Upper lobe of left lung (tissue), 6 donors: ENCODE measurements at regions not wholly inside any gene's neighbourhood (a gene's known extent, or its start where the extent isn't known, plus 50 kb on each side); places are given as distances from the start of the nearest gene placed in this dataset.

Experiments
- ATAC-seq, 2 donors: fragments of 200-7000 bp; cut with Tn5 transposase; one replicate each; pipeline ENCODE4 v1.9.1; 2022; ENCODE audit warnings: mild to moderate bottlenecking in 2 of 2, moderate library complexity in 2 of 2; ENCODE audit not compliant: low FRiP score in 2 of 2
- DNase-seq, 2 donors: peaks; one replicate each; pipeline ENCODE4 v3.0.0-alpha.2; 2019 to 2020
- H3K27ac ChIP-seq, 4 donors: fragments of 200-600 bp; sonication (generic); one replicate each; pipeline ENCODE4 v1.5.1; 2016 to 2019
- H3K27me3 ChIP-seq, 4 donors: fragments of 200-600 bp; sonication (generic); one replicate each; pipeline ENCODE4 v1.5.1; 2017 to 2019
- H3K36me3 ChIP-seq, 4 donors: fragments of 200-600 bp; sonication (generic); one replicate each; pipeline ENCODE4 v1.5.1; 2016 to 2019
- H3K4me1 ChIP-seq, 4 donors: fragments of 200-600 bp; sonication (generic); one replicate each; pipeline ENCODE4 v1.5.1; 2018 to 2019
- H3K4me3 ChIP-seq, 4 donors: fragments of 200-600 bp; sonication (generic); one replicate each; pipeline ENCODE4 v1.5.1; 2017 to 2019; ENCODE audit warnings: mild to moderate bottlenecking in 2 of 4, moderate library complexity in 1 of 4
- H3K9me3 ChIP-seq, 4 donors: fragments of 200-600 bp; sonication (generic); one replicate each; pipeline ENCODE4 v1.5.1; 2018 to 2019
- CTCF ChIP-seq, 6 experiments: fragments of 450-650 bp in 4 of 6; fragments of 200-600 bp in 2 of 6; sonication (generic) in 2 of 6; IDR thresholded peaks; one replicate each; pipeline ENCODE4 v1.5.1; 2016 to 2019; ENCODE audit warnings: antibody characterized with exemption in 6 of 6
- EP300 ChIP-seq, 4 donors: sonication (generic); formaldehyde crosslinking; IDR thresholded peaks; one replicate each; pipeline ENCODE4 v1.5.1; 2017; ENCODE audit warnings: antibody characterized with exemption in 4 of 4, control low read depth in 2 of 4
- POLR2A ChIP-seq, 4 donors: fragments of 450-650 bp; IDR thresholded peaks; one replicate each; pipeline ENCODE4 v1.5.1; 2016 to 2017; ENCODE audit warnings: antibody characterized with exemption in 4 of 4, mild to moderate bottlenecking in 2 of 4
- POLR2AphosphoS5 ChIP-seq, 2 donors: sonication (generic); formaldehyde crosslinking; IDR thresholded peaks; one replicate each; pipeline ENCODE4 v1.5.1; 2017; ENCODE audit warnings: antibody characterized with exemption in 2 of 2
- WGBS, 2 donors: methylation state at CpG; one replicate each; pipeline ENCODE4 v1.1.5; 2017 to 2018; 5-methylcytosine and 5-hydroxymethylcytosine counted together
- donor health status: DM: no; HTN: no; CAD: no; lungs with moderate emphysema.
- donor health status: DM: no; HTN: yes; CAD: no; lungs with severe emphysema.

GRCh38 chr7:50184271-50184990 is 91.4 kb upstream of the ZPBP start:
- 64 to 69% methylated on average over 11 of the region's 11 CpGs for WGBS, 2 donors
- DNase-seq, result no peak
- TF ChIP-seq POLR2AphosphoS5 (IDR thresholded peaks at IDR 0.05) (no peak), EP300 (IDR thresholded peaks at IDR 0.05) (no peak), POLR2A (IDR thresholded peaks at IDR 0.05) (no peak), CTCF (IDR thresholded peaks at IDR 0.05) (no peak)
- no peak overlapping the region for H3K27ac ChIP-seq
- no peak overlapping the region for H3K4me3 ChIP-seq
- no peaks in the 10 kb centered on the region for H3K27me3 ChIP-seq
- no peaks in the 10 kb centered on the region for H3K9me3 ChIP-seq
- no peaks in the 10 kb centered on the region for H3K4me1 ChIP-seq
- no peaks in the 10 kb centered on the region for H3K36me3 ChIP-seq
- peak in 1 of 2 donors; percentile 32 for ATAC-seq

GRCh38 chr7:50182759-50183158 is 89.7 kb upstream of the ZPBP start:
- Histone ChIP-seq H3K27me3 (no peaks in the 10 kb centered on the region), H3K9me3 (no peaks in the 10 kb centered on the region), H3K4me3 (no peak overlapping the region), H3K36me3 (no peaks in the 10 kb centered on the region), H3K27ac (no peak overlapping the region), H3K4me1 (no peaks in the 10 kb centered on the region)
- TF ChIP-seq CTCF (IDR thresholded peaks at IDR 0.05) (no peak), EP300 (IDR thresholded peaks at IDR 0.05) (no peak), POLR2A (IDR thresholded peaks at IDR 0.05) (no peak), POLR2AphosphoS5 (IDR thresholded peaks at IDR 0.05) (peak in 1 of 2 donors; percentile 16)
- ATAC-seq (peak; percentile 71 to 80), DNase-seq (peak in 1 of 2 donors; percentile 52)
- 27 to 33% methylated on average over 3 of the region's 3 CpGs for WGBS, 2 donors

- DNase-seq, result no peak
- no peaks in the 10 kb centered on the region for H3K4me1 ChIP-seq
- no peak overlapping the region for H3K27ac ChIP-seq
- no peaks in the 10 kb centered on the region for H3K36me3 ChIP-seq
- 53 to 54% methylated on average over 7 of the region's 7 CpGs for WGBS, 2 donors
- no peaks in the 10 kb centered on the region for H3K9me3 ChIP-seq
- H3K4me3 ChIP-seq, result no peak overlapping the region
- no peaks in the 10 kb centered on the region for H3K27me3 ChIP-seq
- ATAC-seq, result no peak
- TF ChIP-seq CTCF (IDR thresholded peaks at IDR 0.05) (no peak), POLR2AphosphoS5 (IDR thresholded peaks at IDR 0.05) (no peak), EP300 (IDR thresholded peaks at IDR 0.05) (no peak), POLR2A (IDR thresholded peaks at IDR 0.05) (no peak)
Measured at GRCh38 chr7:50181081-50181480, 88.0 kb upstream of the ZPBP start.

- no peaks in the 10 kb centered on the region for H3K9me3 ChIP-seq
- no peak for ATAC-seq
- DNase-seq, result no peak
- no peak overlapping the region for H3K4me3 ChIP-seq
- H3K36me3 ChIP-seq, result no peaks in the 10 kb centered on the region
- H3K27ac ChIP-seq, result no peak overlapping the region
- H3K27me3 ChIP-seq, result no peaks in the 10 kb centered on the region
- WGBS, 2 donors, result 86 to 91% methylated on average over 8 of the region's 8 CpGs
- TF ChIP-seq POLR2AphosphoS5 (IDR thresholded peaks at IDR 0.05), result no peak
- no peak for TF ChIP-seq EP300 (IDR thresholded peaks at IDR 0.05)
- no peaks in the 10 kb centered on the region for H3K4me1 ChIP-seq
Measured at GRCh38 chr7:50178166-50178565, 85.1 kb upstream of the ZPBP start.

- TF ChIP-seq POLR2A (IDR thresholded peaks at IDR 0.05), result no peak
- no peak for TF ChIP-seq EP300 (IDR thresholded peaks at IDR 0.05)
- TF ChIP-seq CTCF (IDR thresholded peaks at IDR 0.05), result no peak
- no peak for TF ChIP-seq POLR2AphosphoS5 (IDR thresholded peaks at IDR 0.05)
- Histone ChIP-seq H3K36me3 (no peaks in the 10 kb centered on the region), H3K4me3 (no peak overlapping the region), H3K9me3 (no peaks in the 10 kb centered on the region), H3K27me3 (no peaks in the 10 kb centered on the region), H3K4me1 (no peaks in the 10 kb centered on the region), H3K27ac (no peak overlapping the region)
- DNase-seq, result no peak
- ATAC-seq, result no peak
- WGBS, 2 donors, result 95 to 100% methylated on average over 1 of the region's 1 CpG
Measured at GRCh38 chr7:50174948-50175347, 81.9 kb upstream of the ZPBP start.
